Heart left ventricle (tissue), 16 donors: ENCODE measurements at regions not wholly inside any gene's neighbourhood (a gene's known extent, or its start where the extent isn't known, plus 50 kb on each side); places are given as distances from the start of the nearest gene placed in this dataset.

Source experiments
- ATAC-seq, 4 donors: fragments of 200-7000 bp; cut with Tn5 transposase; one replicate each; pipeline ENCODE4 v1.9.1; 2020 to 2022; ENCODE audit warnings: moderate library complexity in 4 of 4, mild to moderate bottlenecking in 3 of 4, moderate number of reproducible peaks in 1 of 4
- DNase-seq, 5 donors: peaks; one replicate each; pipeline ENCODE4 v3.0.0-alpha.2; 2020
- H3K27ac ChIP-seq, 12 donors: fragments of 200-600 bp; sonication (generic) in 4 of 12; one replicate each; pipeline versions ENCODE4 v1.5.0 to v1.8.0; 2016 to 2022; ENCODE audit warnings: mild to moderate bottlenecking in 2 of 12
- H3K27me3 ChIP-seq, 9 donors: fragments of 200-600 bp; sonication (generic) in 2 of 9; one replicate each; pipeline versions ENCODE4 v1.5.1 to v1.8.0; 2016 to 2022; ENCODE audit warnings: mild to moderate bottlenecking in 3 of 9
- H3K36me3 ChIP-seq, 9 donors: fragments of 200-600 bp; sonication (generic) in 2 of 9; one replicate each; pipeline versions ENCODE4 v1.5.0 to v1.8.0; 2018 to 2022; ENCODE audit warnings: mild to moderate bottlenecking in 2 of 9
- H3K4me1 ChIP-seq, 12 donors: fragments of 200-600 bp; sonication (generic) in 4 of 12; one replicate each; pipeline versions ENCODE4 v1.5.0 to v1.8.0; 2016 to 2022; ENCODE audit warnings: mild to moderate bottlenecking in 3 of 12
- H3K4me3 ChIP-seq, 12 donors: fragments of 200-600 bp; sonication (generic) in 4 of 12; one replicate each; pipeline versions ENCODE4 v1.5.0 to v1.8.0; 2017 to 2022; ENCODE audit warnings: mild to moderate bottlenecking in 9 of 12, moderate library complexity in 4 of 12
- H3K9me3 ChIP-seq, 12 donors: fragments of 200-600 bp; sonication (generic) in 4 of 12; one replicate each; pipeline versions ENCODE4 v1.5.0 to v1.8.0; 2016 to 2022; ENCODE audit warnings: mild to moderate bottlenecking in 1 of 12
- POLR2A ChIP-seq, 2 donors: fragments of 450-650 bp; IDR thresholded peaks; one replicate each; pipeline ENCODE4 v1.6.1; 2017; ENCODE audit warnings: antibody characterized with exemption in 2 of 2, mild to moderate bottlenecking in 2 of 2, moderate library complexity in 2 of 2
- WGBS, 4 donors: extraction: QIAGEN DNeasy Blood & Tissue Kit in 2 of 4; methylation state at CpG; one replicate each; pipeline versions ENCODE4 v1.1.5 to v1.1.7; 2013 to 2018; 5-methylcytosine and 5-hydroxymethylcytosine counted together
- intact Hi-C, 10 donors: fragments of 100-400 bp; cut with DNase I; formaldehyde crosslinking; loops; one replicate each; pipeline versions ENCODE4 v1.11.1 to v1.14.2; 2022
- TF ChIP-seq, protein P1 (sequence below), 12 donors: fragments of 200-600 bp; sonication (generic) in 4 of 12; IDR thresholded peaks; one replicate each; pipeline versions ENCODE4 v1.5.0 to v1.8.0; 2018 to 2022; ENCODE audit warnings: antibody characterized with exemption in 12 of 12, mild to moderate bottlenecking in 5 of 12
- donor health status: ischemic (EF 13 %, LVEDD 7.1; RV severe dilation, severe dysfunction).
- donor health status: healthy with polysubstance abuse.
- donor health status: DM: no; HTN: yes; CAD: no.
- donor health status: DM: no; HTN: no; CAD: no.
- donor health status: ischemic (EF 25% LVEDD 6.9; RV normal size, moderate dysfunction).
- donor health status: ischemic (EF 25% LVEDD 5.7; RV mildly dilated, moderate dysfunction).
- donor health status: healthy.
- donor health status: DM: yes; HTN: yes; CAD: no.
- donor health status: ischemic (EF 35%, LVEDD 5.7; RV mildly dilated, moderate dysfunction).
- donor health status: nonischemic (EF 11% LVEDD 7.7; RV severe dilation, severe dysfunction).
- donor health status: DM: yes; HTN: yes; CAD: no.
- donor health status: PGD.
- donor health status: ischemic (EF 29% LVEDD 5.4; RV normal size, mild dysfunction).
- donor health status: nonischemic (EF 23%, LVEDD 6.1; RV moderate dilation, normal function).

GRCh38 chr2:228703152-228703551, 521.7 kb upstream of the SPHKAP start:
- TF ChIP-seq, protein P1, sequence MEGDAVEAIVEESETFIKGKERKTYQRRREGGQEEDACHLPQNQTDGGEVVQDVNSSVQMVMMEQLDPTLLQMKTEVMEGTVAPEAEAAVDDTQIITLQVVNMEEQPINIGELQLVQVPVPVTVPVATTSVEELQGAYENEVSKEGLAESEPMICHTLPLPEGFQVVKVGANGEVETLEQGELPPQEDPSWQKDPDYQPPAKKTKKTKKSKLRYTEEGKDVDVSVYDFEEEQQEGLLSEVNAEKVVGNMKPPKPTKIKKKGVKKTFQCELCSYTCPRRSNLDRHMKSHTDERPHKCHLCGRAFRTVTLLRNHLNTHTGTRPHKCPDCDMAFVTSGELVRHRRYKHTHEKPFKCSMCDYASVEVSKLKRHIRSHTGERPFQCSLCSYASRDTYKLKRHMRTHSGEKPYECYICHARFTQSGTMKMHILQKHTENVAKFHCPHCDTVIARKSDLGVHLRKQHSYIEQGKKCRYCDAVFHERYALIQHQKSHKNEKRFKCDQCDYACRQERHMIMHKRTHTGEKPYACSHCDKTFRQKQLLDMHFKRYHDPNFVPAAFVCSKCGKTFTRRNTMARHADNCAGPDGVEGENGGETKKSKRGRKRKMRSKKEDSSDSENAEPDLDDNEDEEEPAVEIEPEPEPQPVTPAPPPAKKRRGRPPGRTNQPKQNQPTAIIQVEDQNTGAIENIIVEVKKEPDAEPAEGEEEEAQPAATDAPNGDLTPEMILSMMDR (IDR thresholded peaks at IDR 0.05): no peak
- no peak for TF ChIP-seq POLR2A (IDR thresholded peaks at IDR 0.05)
- Histone ChIP-seq H3K27me3 (no peaks in the 10 kb centered on the region), H3K9me3 (no peaks in the 10 kb centered on the region), H3K36me3 (no peaks in the 10 kb centered on the region), H3K27ac (no peak overlapping the region), H3K4me1 (no peaks in the 10 kb centered on the region), H3K4me3 (no peak overlapping the region)
- intact Hi-C loops: loop anchor here in 3 of 10 donors (5.0 to 10.0 kb wide), 3 partner anchors 422 to 882 kb away; partner anchors contain the start of gene PID1 (in 3 of the 3)
- WGBS, 4 donors: 66 to 70% (median 68%) methylated on average over 6 of the region's 6 CpGs
- DNase-seq (no peak), ATAC-seq (no peak)

DNA sequence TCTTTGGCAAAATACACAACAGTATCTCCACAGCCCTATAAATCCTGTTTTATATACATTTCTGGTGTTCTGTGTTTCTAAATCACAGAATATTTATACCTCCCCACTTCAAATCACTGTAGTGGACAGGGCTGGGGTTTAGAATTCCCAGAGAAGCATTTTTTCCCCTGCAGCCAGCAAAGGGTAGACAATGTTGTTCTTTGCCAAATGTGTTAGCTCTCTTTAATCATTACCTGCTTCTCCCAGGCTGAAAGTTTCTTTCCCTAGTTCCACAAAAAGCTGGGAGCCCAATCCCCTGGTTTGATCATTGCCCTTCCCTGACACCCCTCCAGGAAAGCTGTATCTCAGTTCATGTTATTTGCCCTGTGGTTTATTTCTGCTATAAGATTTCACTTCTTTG, 520.0 kb upstream of the SPHKAP start:
- Histone ChIP-seq H3K4me3 (no peak overlapping the region), H3K9me3 (peaks cover 0 to 3% (median 0%) of the 10 kb centered on the region in 12 donors), H3K27me3 (no peaks in the 10 kb centered on the region), H3K4me1 (no peaks in the 10 kb centered on the region), H3K27ac (no peak overlapping the region), H3K36me3 (no peaks in the 10 kb centered on the region)
- ATAC-seq (no peak), DNase-seq (no peak)
- intact Hi-C loops: loop anchor here in 3 of 10 donors (5.0 to 10.0 kb wide), 3 partner anchors 423 to 883 kb away; partner anchors contain the start of gene PID1 (in 3 of the 3)
- TF ChIP-seq, protein P1 (IDR thresholded peaks at IDR 0.05): no peak
- no peak for TF ChIP-seq POLR2A (IDR thresholded peaks at IDR 0.05)

- no peak for DNase-seq
- TF ChIP-seq, protein P1 (IDR thresholded peaks at IDR 0.05): no peak
- TF ChIP-seq POLR2A (IDR thresholded peaks at IDR 0.05): no peak
- no peaks in the 10 kb centered on the region for H3K36me3 ChIP-seq
- WGBS, 4 donors: 82 to 87% (median 87%) methylated on average over 7 of the region's 7 CpGs
- H3K4me1 ChIP-seq: no peaks in the 10 kb centered on the region
- no peak for ATAC-seq
- H3K9me3 ChIP-seq: peaks cover 0 to 3% (median 0%) of the 10 kb centered on the region in 12 donors
- no peaks in the 10 kb centered on the region for H3K27me3 ChIP-seq
- intact Hi-C loops: loop anchor here in 3 of 10 donors (5.0 to 10.0 kb wide), 3 partner anchors 424 to 884 kb away; partner anchors contain the start of gene PID1 (in 3 of the 3)
- H3K4me3 ChIP-seq: no peak overlapping the region
- H3K27ac ChIP-seq: no peak overlapping the region
Measured at GRCh38 chr2:228700638-228701037, 519.2 kb upstream of the SPHKAP start.

- intact Hi-C loops: loop anchor here in 9 of 10 donors (1.0 to 10.0 kb wide), 7 partner anchors 425 to 887 kb away; partner anchors contain the start of gene PID1 (in 6 of the 9)
- ATAC-seq: no peak
Measured at GRCh38 chr2:228699888-228700287, 518.4 kb upstream of the SPHKAP start.

More at GRCh38 chr2:228699888-228700287, 518.4 kb upstream of the SPHKAP start:
- DNase-seq: no peak
- Histone ChIP-seq H3K4me1 (no peaks in the 10 kb centered on the region), H3K36me3 (no peaks in the 10 kb centered on the region), H3K27ac (no peak overlapping the region), H3K4me3 (no peak overlapping the region), H3K27me3 (no peaks in the 10 kb centered on the region), H3K9me3 (peaks cover 0 to 3% (median 0%) of the 10 kb centered on the region in 12 donors)
- TF ChIP-seq, protein P1 (IDR thresholded peaks at IDR 0.05): no peak
- TF ChIP-seq POLR2A (IDR thresholded peaks at IDR 0.05): no peak
- whole genome bisulfite sequencing, 4 donors: 93 to 95% (median 94%) methylated on average over 5 of the region's 5 CpGs
